Mesendoderm (in vitro differentiated cells): ENCODE measurements at regions not wholly inside any gene's neighbourhood (a gene's known extent, or its start where the extent isn't known, plus 50 kb on each side); places are given as distances from the start of the nearest gene placed in this dataset.

ENCODE experiments used
- DNase-seq: peaks from one replicate; pipeline ENCODE4 v3.0.0; 2013
- H2AK5ac ChIP-seq: 2 replicates; pipeline ENCODE4 v1.6.1; 2013; ENCODE audit warnings: low read length, inconsistent platforms
- H2BK120ac ChIP-seq: 2 replicates; pipeline ENCODE4 v1.6.1; 2013; ENCODE audit warnings: low read depth, mild to moderate bottlenecking, low read length, moderate library complexity, mixed read lengths
- H2BK15ac ChIP-seq: replicated peaks from 2 replicates; pipeline ENCODE4 v1.6.1; 2013; ENCODE audit warnings: low read depth, mild to moderate bottlenecking, moderate library complexity
- H2BK5ac ChIP-seq: 2 replicates; pipeline ENCODE4 v1.6.1; 2013; ENCODE audit warnings: low read length, inconsistent platforms
- H3K18ac ChIP-seq: 2 replicates; pipeline ENCODE4 v1.6.1; 2013; ENCODE audit warnings: mild to moderate bottlenecking, low read length, mixed read lengths
- H3K23ac ChIP-seq: one replicate; pipeline ENCODE4 v1.6.1; 2013; ENCODE audit warnings: low read length
- H3K27ac ChIP-seq: 2 replicates; pipeline ENCODE4 v1.5.1; 2013; ENCODE audit warnings: low read depth, mild to moderate bottlenecking, inconsistent platforms, low read length, moderate library complexity
- H3K27me3 ChIP-seq: 2 replicates; pipeline ENCODE4 v1.6.1; 2013; ENCODE audit warnings: low read length, control low read depth, mild to moderate bottlenecking, inconsistent platforms; ENCODE audit not compliant: insufficient read depth, poor library complexity
- H3K36me3 ChIP-seq: 2 replicates; pipeline ENCODE4 v1.6.1; 2013; ENCODE audit warnings: low read length, inconsistent platforms; ENCODE audit not compliant: control insufficient read depth, insufficient read depth
- H3K4ac ChIP-seq: one replicate; pipeline ENCODE4 v1.6.1; 2013; ENCODE audit warnings: low read depth, mild to moderate bottlenecking, low read length, moderate library complexity
- H3K4me1 ChIP-seq: 2 replicates; pipeline ENCODE4 v1.6.1; 2013; ENCODE audit warnings: low read depth, low read length, inconsistent platforms; ENCODE audit not compliant: control insufficient read depth
- H3K4me2 ChIP-seq: 2 replicates; pipeline ENCODE4 v1.6.1; 2013; ENCODE audit warnings: low read length
- H3K4me3 ChIP-seq: 2 replicates; pipeline ENCODE4 v1.5.1; 2013; ENCODE audit warnings: mild to moderate bottlenecking, low read length
- H3K56ac ChIP-seq: one replicate; pipeline ENCODE4 v1.6.1; 2013; ENCODE audit warnings: low read length
- H3K79me1 ChIP-seq: 2 replicates; pipeline ENCODE4 v1.6.1; 2013; ENCODE audit warnings: low read length, inconsistent platforms
- H3K79me2 ChIP-seq: 2 replicates; pipeline ENCODE4 v1.6.1; 2013; ENCODE audit warnings: mild to moderate bottlenecking, low read length; ENCODE audit not compliant: control insufficient read depth, insufficient read depth
- H3K9ac ChIP-seq: 2 replicates; pipeline ENCODE4 v1.6.1; 2013; ENCODE audit warnings: low read length, inconsistent platforms
- H4K5ac ChIP-seq: one replicate; pipeline ENCODE4 v1.6.1; 2013; ENCODE audit warnings: low read length
- H4K8ac ChIP-seq: one replicate; pipeline ENCODE4 v1.6.1; 2013; ENCODE audit warnings: low read depth, mild to moderate bottlenecking, control low read depth, low read length, moderate library complexity
- WGBS: extraction: QIAGEN DNeasy Blood & Tissue Kit; methylation state at CpG from one replicate; pipeline ENCODE4 v1.1.7; 2013; ENCODE audit warnings: low lambda C conversion rate, missing lambda C conversion rate; ENCODE audit not compliant: insufficient coverage; ENCODE audit errors: extremely low coverage; 5-methylcytosine and 5-hydroxymethylcytosine counted together

DNA sequence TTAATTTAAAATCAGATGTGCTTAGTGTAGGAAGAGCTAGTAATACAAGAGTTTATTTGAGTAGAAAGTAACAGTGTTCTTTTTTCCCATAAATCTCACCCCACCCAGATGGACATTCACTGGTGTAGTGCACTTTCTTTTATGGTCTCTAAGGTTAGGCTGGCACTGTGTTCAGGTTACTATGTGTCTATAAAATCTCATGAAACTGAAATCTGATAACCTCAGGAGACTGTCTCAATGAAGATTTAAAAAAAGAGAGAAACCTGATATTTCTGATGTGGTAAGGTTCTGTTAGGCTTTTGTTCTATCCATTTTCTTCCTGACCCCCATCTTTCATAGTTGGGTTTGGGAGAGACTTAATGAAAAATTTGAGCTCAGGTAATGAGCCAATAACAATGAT is 101.2 kb upstream of the CLVS2 start:
- Histone ChIP-seq H3K4me1 (no peaks in the 10 kb centered on the region), H3K79me1 (no peaks in the 10 kb centered on the region), H4K5ac (no peak overlapping the region), H2BK120ac (no peak overlapping the region), H3K18ac (no peak overlapping the region), H4K8ac (no peak overlapping the region), H2BK15ac (no peak overlapping the region), H2BK5ac (no peak overlapping the region), H3K79me2 (no peaks in the 10 kb centered on the region), H2AK5ac (no peak overlapping the region), H3K23ac (no peak overlapping the region), H3K56ac (no peak overlapping the region), H3K4ac (no peak overlapping the region), H3K9ac (no peak overlapping the region), H3K27ac (no peak overlapping the region), H3K4me3 (no peak overlapping the region), H3K4me2 (no peak overlapping the region), H3K36me3 (no peaks in the 10 kb centered on the region), H3K27me3 (no peaks in the 10 kb centered on the region)
- no peak for DNase-seq

DNA sequence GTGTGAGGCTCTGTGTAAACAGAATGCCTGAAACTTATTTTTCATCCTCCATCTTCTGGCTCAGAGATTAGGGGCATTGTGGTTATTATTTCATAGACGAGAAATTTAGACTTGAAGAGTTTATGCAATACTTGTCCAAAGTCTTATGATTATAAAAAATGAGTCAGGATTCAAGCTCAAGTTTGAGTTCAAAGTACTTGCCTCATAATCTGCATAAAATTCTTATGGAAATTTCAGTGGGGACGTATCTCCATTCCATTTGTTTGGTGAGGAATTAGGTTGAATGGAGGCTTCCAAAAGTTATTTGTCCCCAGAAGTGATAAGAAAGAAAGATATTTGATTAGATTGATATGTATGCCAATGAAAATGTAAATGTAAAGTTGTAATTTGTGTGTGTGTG is 93.7 kb upstream of the CLVS2 start:
- no peak overlapping the region for H2AK5ac ChIP-seq
- no peaks in the 10 kb centered on the region for H3K4me1 ChIP-seq
- no peak overlapping the region for H3K27ac ChIP-seq
- H3K23ac ChIP-seq, result no peak overlapping the region
- no peak overlapping the region for H2BK5ac ChIP-seq
- no peak overlapping the region for H3K4ac ChIP-seq
- no peak overlapping the region for H4K5ac ChIP-seq
- no peaks in the 10 kb centered on the region for H3K27me3 ChIP-seq
- WGBS, result no CpG with 5 or more reads among the region's 2 CpGs
- no peak overlapping the region for H3K4me2 ChIP-seq
- no peak overlapping the region for H2BK120ac ChIP-seq
- H2BK15ac ChIP-seq, result no peak overlapping the region
- H3K9ac ChIP-seq, result no peak overlapping the region
- no peaks in the 10 kb centered on the region for H3K79me2 ChIP-seq
- no peak for DNase-seq
- H3K18ac ChIP-seq, result no peak overlapping the region
- H4K8ac ChIP-seq, result no peak overlapping the region
- H3K36me3 ChIP-seq, result no peaks in the 10 kb centered on the region
- H3K4me3 ChIP-seq, result no peak overlapping the region
- H3K79me1 ChIP-seq, result no peaks in the 10 kb centered on the region
- no peak overlapping the region for H3K56ac ChIP-seq

DNA sequence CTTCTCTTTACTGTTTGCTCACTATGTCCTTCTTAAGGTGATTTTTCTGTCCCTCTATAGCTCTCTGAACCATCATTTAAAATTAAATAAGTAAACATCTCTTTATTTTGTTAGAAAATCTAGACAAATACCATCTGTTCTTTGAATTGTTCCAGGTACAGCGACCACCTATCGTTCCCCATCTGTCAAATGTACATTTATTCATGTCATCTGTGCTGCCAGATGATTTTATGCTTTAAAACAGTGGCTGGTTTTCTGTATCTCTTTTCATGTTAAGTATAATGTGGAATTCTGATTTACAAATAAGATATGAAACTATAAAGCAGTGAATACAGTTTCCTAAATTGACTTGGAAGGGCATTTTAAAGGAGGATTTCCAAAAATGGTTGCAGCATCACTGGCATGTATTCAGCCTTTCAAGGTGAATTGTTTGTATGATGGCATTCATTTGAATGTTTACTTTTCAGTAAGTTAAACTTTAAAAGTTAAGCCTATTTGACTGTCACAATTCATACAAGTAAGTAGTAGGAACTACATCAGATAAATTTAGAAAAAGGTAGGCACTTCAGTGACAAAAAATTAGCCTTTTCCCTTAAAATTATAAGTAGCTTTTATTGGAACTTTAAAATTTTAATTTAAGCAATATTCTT is 92.6 kb upstream of the CLVS2 start:
- Histone ChIP-seq H3K27ac (no peak overlapping the region), H4K8ac (no peak overlapping the region), H4K5ac (no peak overlapping the region), H3K4me2 (no peak overlapping the region), H3K36me3 (no peaks in the 10 kb centered on the region), H3K79me2 (no peaks in the 10 kb centered on the region), H3K4me1 (no peaks in the 10 kb centered on the region), H3K18ac (no peak overlapping the region), H2BK15ac (no peak overlapping the region), H3K4me3 (no peak overlapping the region), H2BK120ac (no peak overlapping the region), H3K23ac (no peak overlapping the region), H3K79me1 (no peaks in the 10 kb centered on the region), H3K27me3 (no peaks in the 10 kb centered on the region), H2BK5ac (no peak overlapping the region), H2AK5ac (no peak overlapping the region), H3K9ac (no peak overlapping the region), H3K56ac (no peak overlapping the region), H3K4ac (no peak overlapping the region)
- no CpG with 5 or more reads among the region's 2 CpGs for WGBS
- no peak for DNase-seq

DNA sequence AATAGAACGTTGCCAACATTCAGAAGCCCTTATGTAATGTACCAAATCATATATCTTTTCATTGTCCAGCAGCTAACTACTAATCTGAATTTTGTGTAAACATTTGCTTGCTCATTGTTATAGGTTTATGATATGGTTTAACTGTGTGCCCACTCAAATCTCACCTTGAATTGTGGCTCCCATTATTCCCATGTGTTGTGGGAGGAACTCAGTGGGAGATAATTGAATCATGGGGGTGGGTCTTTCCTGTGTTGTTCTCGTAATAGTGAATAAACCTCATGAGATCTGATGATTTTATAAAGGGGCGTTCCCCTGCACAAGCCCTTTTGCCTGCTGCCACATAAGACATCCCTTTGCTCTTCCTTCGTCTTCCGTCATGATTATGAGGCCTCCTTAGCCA is 91.9 kb upstream of the CLVS2 start:
- Histone ChIP-seq H3K56ac (no peak overlapping the region), H3K4ac (no peak overlapping the region), H3K4me1 (no peaks in the 10 kb centered on the region), H3K27ac (no peak overlapping the region), H3K18ac (no peak overlapping the region), H3K36me3 (no peaks in the 10 kb centered on the region), H2BK120ac (no peak overlapping the region), H2BK15ac (no peak overlapping the region), H3K27me3 (no peaks in the 10 kb centered on the region), H3K4me3 (no peak overlapping the region), H2AK5ac (no peak overlapping the region), H3K79me2 (no peaks in the 10 kb centered on the region), H3K4me2 (no peak overlapping the region), H2BK5ac (no peak overlapping the region), H4K5ac (no peak overlapping the region), H3K9ac (no peak overlapping the region), H3K23ac (no peak overlapping the region), H3K79me1 (no peaks in the 10 kb centered on the region), H4K8ac (no peak overlapping the region)
- no CpG with 5 or more reads among the region's 5 CpGs for WGBS
- DNase-seq, result no peak

DNA sequence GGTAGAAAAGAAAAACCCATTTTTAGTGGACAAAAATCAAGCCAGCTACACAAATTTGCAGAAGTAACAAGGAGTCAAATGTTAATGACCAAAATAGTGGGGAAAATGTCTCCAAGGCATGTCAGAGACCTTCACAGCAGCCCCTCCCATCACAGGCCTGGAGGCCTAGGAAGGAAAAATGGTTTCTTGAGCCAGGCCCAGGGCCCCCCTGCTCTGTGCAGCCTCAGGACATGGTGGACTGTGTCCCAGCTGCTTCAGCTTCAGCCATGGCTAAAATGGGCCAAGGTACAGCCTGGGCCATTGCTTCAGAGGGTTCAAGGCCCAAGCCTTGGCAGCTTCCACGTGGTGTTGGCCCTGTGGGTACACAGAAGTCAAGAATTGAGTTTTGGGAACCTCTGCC is 82.5 kb upstream of the CLVS2 start:
- Histone ChIP-seq H3K18ac (no peak overlapping the region), H3K27me3 (no peaks in the 10 kb centered on the region)

DNA sequence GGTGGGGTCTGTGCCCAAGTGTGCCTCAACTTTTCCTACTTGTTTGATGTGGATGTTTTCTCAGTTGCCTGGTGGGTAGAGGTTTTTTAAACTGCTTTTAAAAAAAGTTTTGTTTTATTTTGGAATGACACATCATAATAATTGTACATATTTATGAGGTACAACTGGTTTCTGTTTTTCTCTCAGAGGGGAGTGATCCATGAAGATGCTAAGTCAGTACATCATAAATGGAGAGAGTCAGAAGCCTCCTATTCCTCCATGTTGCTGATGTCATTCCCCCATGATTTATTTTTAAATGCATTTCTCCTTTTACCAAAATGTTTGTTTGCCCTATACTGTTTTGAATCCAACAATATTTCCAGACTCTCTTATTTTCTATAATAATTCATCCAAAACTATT is 77.3 kb upstream of the CLVS2 start:
- no peak overlapping the region for H3K23ac ChIP-seq
- no peak overlapping the region for H2BK120ac ChIP-seq
- no peaks in the 10 kb centered on the region for H3K4me1 ChIP-seq
- H3K79me2 ChIP-seq, result no peaks in the 10 kb centered on the region
- no peaks in the 10 kb centered on the region for H3K79me1 ChIP-seq
- no peak overlapping the region for H3K4ac ChIP-seq
- no peak overlapping the region for H2BK15ac ChIP-seq
- H3K56ac ChIP-seq, result no peak overlapping the region
- no peak overlapping the region for H4K8ac ChIP-seq
- no peak overlapping the region for H2AK5ac ChIP-seq
- no peak overlapping the region for H3K4me3 ChIP-seq
- H4K5ac ChIP-seq, result no peak overlapping the region
- H3K27ac ChIP-seq, result no peak overlapping the region
- no peak overlapping the region for H3K9ac ChIP-seq
- H3K27me3 ChIP-seq, result no peaks in the 10 kb centered on the region
- H3K18ac ChIP-seq, result no peak overlapping the region
- DNase-seq, result no peak
- H3K36me3 ChIP-seq, result no peaks in the 10 kb centered on the region
- H2BK5ac ChIP-seq, result no peak overlapping the region
- no peak overlapping the region for H3K4me2 ChIP-seq

More for the DNA sequence above, 82.5 kb upstream of the CLVS2 start:
- Histone ChIP-seq H3K9ac (no peak overlapping the region), H3K79me1 (no peaks in the 10 kb centered on the region), H2BK15ac (no peak overlapping the region), H3K79me2 (no peaks in the 10 kb centered on the region), H2AK5ac (no peak overlapping the region), H3K4me3 (no peak overlapping the region), H3K4ac (no peak overlapping the region), H3K4me1 (no peaks in the 10 kb centered on the region), H2BK5ac (no peak overlapping the region), H4K8ac (no peak overlapping the region), H3K36me3 (no peaks in the 10 kb centered on the region), H3K4me2 (no peak overlapping the region), H3K23ac (no peak overlapping the region), H3K56ac (no peak overlapping the region), H3K27ac (no peak overlapping the region), H4K5ac (no peak overlapping the region), H2BK120ac (no peak overlapping the region)
- no CpG with 5 or more reads among the region's 1 CpG for WGBS
- no peak for DNase-seq
